ENCODE measurements at regions not wholly inside any gene's neighbourhood (a gene's known extent, or its start where the extent isn't known, plus 50 kb on each side); places are given as distances from the start of the nearest gene placed in this dataset.
"Not testable (repeated sequence)": the region's sequence is repeated elsewhere in the genome, so short reads cannot be mapped to it uniquely, and the experiment has no call there.

GRCh38 chr5:154653418-154653763 is 101.8 kb upstream of the LARP1 start:
- Histone ChIP-seq H3K27me3 (replicated peaks; ENCODE audit: insufficient read depth) (no peaks in the 10 kb centered on the region), H3K27ac (no peak overlapping the region), H3K4me3 (no peak overlapping the region), H3K4me1 (ENCODE audit: control insufficient read depth in 1 of 2, low read depth in 2 of 2) (peaks cover 0 to 17% of the 10 kb centered on the region in 2 donors), H3K36me3 (no peaks in the 10 kb centered on the region), H3K9me3 (no peaks in the 10 kb centered on the region)
- DNase-seq (ENCODE audit: low spot score): no peak
- no peak for TF ChIP-seq CTCF (IDR thresholded peaks at IDR 0.05)
- no peak for ATAC-seq (ENCODE audit: insufficient number of reproducible peaks, low FRiP score, low read depth)

GRCh38 chr5:154652746-154653417 is 102.3 kb upstream of the LARP1 start:
- Histone ChIP-seq H3K9me3 (no peaks in the 10 kb centered on the region), H3K4me1 (ENCODE audit: control insufficient read depth in 1 of 2, low read depth in 2 of 2) (peaks cover 0 to 18% of the 10 kb centered on the region in 2 donors), H3K27ac (no peak overlapping the region), H3K27me3 (replicated peaks; ENCODE audit: insufficient read depth) (no peaks in the 10 kb centered on the region), H3K4me3 (no peak overlapping the region), H3K36me3 (no peaks in the 10 kb centered on the region)
- DNase-seq (ENCODE audit: low spot score): no peak
- ATAC-seq (ENCODE audit: insufficient number of reproducible peaks, low FRiP score, low read depth): no peak
- no peak for TF ChIP-seq CTCF (IDR thresholded peaks at IDR 0.05)

- ATAC-seq (ENCODE audit: insufficient number of reproducible peaks, low FRiP score, low read depth); DNase-seq (ENCODE audit: low spot score); H3K36me3 ChIP-seq; H3K27me3 ChIP-seq (replicated peaks; ENCODE audit: insufficient read depth); H3K27ac ChIP-seq; H3K9me3 ChIP-seq; H3K4me3 ChIP-seq: not testable (repeated sequence)
- H3K4me1 ChIP-seq (ENCODE audit: control insufficient read depth in 1 of 2, low read depth in 2 of 2): peaks cover 4 to 29% of the 10 kb centered on the region in 2 donors
Observed at GRCh38 chr5:154651795-154652194, 103.4 kb upstream of the LARP1 start.

- no peak for ATAC-seq (ENCODE audit: insufficient number of reproducible peaks, low FRiP score, low read depth)
- H3K4me1 ChIP-seq (ENCODE audit: control insufficient read depth in 1 of 2, low read depth in 2 of 2): peaks cover 4 to 15% of the 10 kb centered on the region in 2 donors
- H3K27ac ChIP-seq: no peak overlapping the region
- TF ChIP-seq CTCF (IDR thresholded peaks at IDR 0.05): no peak
- no peak for DNase-seq (ENCODE audit: low spot score)
- H3K4me3 ChIP-seq: no peak overlapping the region
- no peaks in the 10 kb centered on the region for H3K27me3 ChIP-seq (replicated peaks; ENCODE audit: insufficient read depth)
- no peaks in the 10 kb centered on the region for H3K9me3 ChIP-seq
- H3K36me3 ChIP-seq: no peaks in the 10 kb centered on the region
Observed at GRCh38 chr5:154648706-154649105, 106.5 kb upstream of the LARP1 start.

GRCh38 chr5:154648229-154648628 is 106.9 kb upstream of the LARP1 start:
- no peak overlapping the region for H3K27ac ChIP-seq
- H3K9me3 ChIP-seq: no peaks in the 10 kb centered on the region
- no peaks in the 10 kb centered on the region for H3K36me3 ChIP-seq
- ATAC-seq (ENCODE audit: insufficient number of reproducible peaks, low FRiP score, low read depth) (no peak), DNase-seq (ENCODE audit: low spot score) (no peak)
- H3K4me3 ChIP-seq: no peak overlapping the region
- no peak for TF ChIP-seq CTCF (IDR thresholded peaks at IDR 0.05)
- H3K27me3 ChIP-seq (replicated peaks; ENCODE audit: insufficient read depth): no peaks in the 10 kb centered on the region
- H3K4me1 ChIP-seq (ENCODE audit: control insufficient read depth in 1 of 2, low read depth in 2 of 2): peaks cover 4 to 15% of the 10 kb centered on the region in 2 donors

- DNase-seq (ENCODE audit: low spot score): no peak
- H3K4me1 ChIP-seq (ENCODE audit: control insufficient read depth in 1 of 2, low read depth in 2 of 2): peaks cover 4 to 15% of the 10 kb centered on the region in 2 donors
- no peak for TF ChIP-seq CTCF (IDR thresholded peaks at IDR 0.05)
- no peaks in the 10 kb centered on the region for H3K36me3 ChIP-seq
- H3K27me3 ChIP-seq (replicated peaks; ENCODE audit: insufficient read depth): no peaks in the 10 kb centered on the region
- no peak overlapping the region for H3K27ac ChIP-seq
- H3K9me3 ChIP-seq: no peaks in the 10 kb centered on the region
- H3K4me3 ChIP-seq: peak overlapping the region; percentile 77
- no peak for ATAC-seq (ENCODE audit: insufficient number of reproducible peaks, low FRiP score, low read depth)
Observed at GRCh38 chr5:154647761-154648145, 107.4 kb upstream of the LARP1 start.

Data from thoracic aorta (tissue), 2 donors.